ENCODE measurements at regions not wholly inside any gene's neighbourhood (a gene's known extent, or its start where the extent isn't known, plus 50 kb on each side); places are given as distances from the start of the nearest gene placed in this dataset.

- H3K27me3 ChIP-seq (replicated peaks; ENCODE audit: insufficient read depth): no peaks in the 10 kb centered on the region
- H3K27ac ChIP-seq: no peak overlapping the region
These were observed 328.6 kb upstream of the SYNCRIP start for GRCh38 chr6:85971238-85971637.

DNA sequence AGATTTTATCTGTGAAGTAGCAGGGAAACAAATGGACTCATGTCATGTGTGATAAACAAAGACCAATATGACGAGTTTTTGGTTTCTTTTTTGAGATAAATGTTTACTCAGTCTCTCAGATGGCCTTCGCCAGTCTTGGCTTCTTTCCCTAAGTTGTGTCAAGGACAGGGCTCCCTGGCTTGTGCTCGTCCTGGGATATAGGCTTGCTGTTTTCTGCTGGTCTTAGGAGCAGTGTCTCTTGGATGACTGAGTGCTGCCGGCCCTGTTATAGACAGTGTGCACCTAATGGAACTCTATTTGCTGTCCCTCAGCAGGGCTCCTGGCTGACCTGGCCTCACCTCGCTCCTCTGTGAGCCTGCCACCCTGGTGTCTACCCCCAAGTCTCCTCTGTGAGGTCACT, 324.1 kb upstream of the SYNCRIP start:
- TF ChIP-seq, protein P1, sequence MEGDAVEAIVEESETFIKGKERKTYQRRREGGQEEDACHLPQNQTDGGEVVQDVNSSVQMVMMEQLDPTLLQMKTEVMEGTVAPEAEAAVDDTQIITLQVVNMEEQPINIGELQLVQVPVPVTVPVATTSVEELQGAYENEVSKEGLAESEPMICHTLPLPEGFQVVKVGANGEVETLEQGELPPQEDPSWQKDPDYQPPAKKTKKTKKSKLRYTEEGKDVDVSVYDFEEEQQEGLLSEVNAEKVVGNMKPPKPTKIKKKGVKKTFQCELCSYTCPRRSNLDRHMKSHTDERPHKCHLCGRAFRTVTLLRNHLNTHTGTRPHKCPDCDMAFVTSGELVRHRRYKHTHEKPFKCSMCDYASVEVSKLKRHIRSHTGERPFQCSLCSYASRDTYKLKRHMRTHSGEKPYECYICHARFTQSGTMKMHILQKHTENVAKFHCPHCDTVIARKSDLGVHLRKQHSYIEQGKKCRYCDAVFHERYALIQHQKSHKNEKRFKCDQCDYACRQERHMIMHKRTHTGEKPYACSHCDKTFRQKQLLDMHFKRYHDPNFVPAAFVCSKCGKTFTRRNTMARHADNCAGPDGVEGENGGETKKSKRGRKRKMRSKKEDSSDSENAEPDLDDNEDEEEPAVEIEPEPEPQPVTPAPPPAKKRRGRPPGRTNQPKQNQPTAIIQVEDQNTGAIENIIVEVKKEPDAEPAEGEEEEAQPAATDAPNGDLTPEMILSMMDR (IDR thresholded peaks at IDR 0.05): no peak
- Histone ChIP-seq H3K27ac (no peak overlapping the region), H3K9me3 (no peaks in the 10 kb centered on the region), H3K36me3 (no peaks in the 10 kb centered on the region), H3K27me3 (replicated peaks; ENCODE audit: insufficient read depth) (no peaks in the 10 kb centered on the region), H3K4me3 (no peak overlapping the region), H3K4me1 (ENCODE audit: control insufficient read depth in 1 of 2, low read depth in 2 of 2) (no peaks in the 10 kb centered on the region)
- DNase-seq (ENCODE audit: low spot score) (no peak), ATAC-seq (ENCODE audit: insufficient number of reproducible peaks, low FRiP score, low read depth) (no peak)

More at GRCh38 chr6:85971238-85971637, 328.6 kb upstream of the SYNCRIP start:
- DNase-seq (ENCODE audit: low spot score): no peak
- TF ChIP-seq, protein P1 (IDR thresholded peaks at IDR 0.05): no peak
- Histone ChIP-seq H3K36me3 (no peaks in the 10 kb centered on the region), H3K4me3 (no peak overlapping the region), H3K9me3 (no peaks in the 10 kb centered on the region), H3K4me1 (ENCODE audit: control insufficient read depth in 1 of 2, low read depth in 2 of 2) (no peaks in the 10 kb centered on the region)
- no peak for ATAC-seq (ENCODE audit: insufficient number of reproducible peaks, low FRiP score, low read depth)

GRCh38 chr6:85961746-85962145, 319.1 kb upstream of the SYNCRIP start:
- no peak for ATAC-seq (ENCODE audit: insufficient number of reproducible peaks, low FRiP score, low read depth)
- Histone ChIP-seq H3K4me1 (ENCODE audit: control insufficient read depth in 1 of 2, low read depth in 2 of 2) (no peaks in the 10 kb centered on the region), H3K9me3 (no peaks in the 10 kb centered on the region), H3K27me3 (replicated peaks; ENCODE audit: insufficient read depth) (no peaks in the 10 kb centered on the region), H3K27ac (no peak overlapping the region), H3K4me3 (no peak overlapping the region), H3K36me3 (no peaks in the 10 kb centered on the region)
- DNase-seq (ENCODE audit: low spot score): no peak
- TF ChIP-seq, protein P1 (IDR thresholded peaks at IDR 0.05): no peak

- H3K9me3 ChIP-seq: no peaks in the 10 kb centered on the region
- H3K4me3 ChIP-seq: no peak overlapping the region
- TF ChIP-seq, protein P1 (IDR thresholded peaks at IDR 0.05): no peak
- H3K4me1 ChIP-seq (ENCODE audit: control insufficient read depth in 1 of 2, low read depth in 2 of 2): no peaks in the 10 kb centered on the region
- no peaks in the 10 kb centered on the region for H3K27me3 ChIP-seq (replicated peaks; ENCODE audit: insufficient read depth)
- DNase-seq (ENCODE audit: low spot score): no peak
- ATAC-seq (ENCODE audit: insufficient number of reproducible peaks, low FRiP score, low read depth): no peak
- H3K27ac ChIP-seq: no peak overlapping the region
- no peaks in the 10 kb centered on the region for H3K36me3 ChIP-seq
These were observed 318.4 kb upstream of the SYNCRIP start for GRCh38 chr6:85961125-85961524.

- DNase-seq (ENCODE audit: low spot score) (no peak), ATAC-seq (ENCODE audit: insufficient number of reproducible peaks, low FRiP score, low read depth) (no peak)
- no peaks in the 10 kb centered on the region for H3K36me3 ChIP-seq
- H3K4me1 ChIP-seq (ENCODE audit: control insufficient read depth in 1 of 2, low read depth in 2 of 2): no peaks in the 10 kb centered on the region
- no peaks in the 10 kb centered on the region for H3K9me3 ChIP-seq
- H3K4me3 ChIP-seq: no peak overlapping the region
- no peaks in the 10 kb centered on the region for H3K27me3 ChIP-seq (replicated peaks; ENCODE audit: insufficient read depth)
- TF ChIP-seq, protein P1 (IDR thresholded peaks at IDR 0.05): no peak
- H3K27ac ChIP-seq: no peak overlapping the region
These were observed 305.8 kb upstream of the SYNCRIP start for GRCh38 chr6:85948481-85948880.

Measured in thoracic aorta (tissue), 2 donors.